ENCODE measurements at regions not wholly inside any gene's neighbourhood (a gene's known extent, or its start where the extent isn't known, plus 50 kb on each side); places are given as distances from the start of the nearest gene placed in this dataset.

DNA sequence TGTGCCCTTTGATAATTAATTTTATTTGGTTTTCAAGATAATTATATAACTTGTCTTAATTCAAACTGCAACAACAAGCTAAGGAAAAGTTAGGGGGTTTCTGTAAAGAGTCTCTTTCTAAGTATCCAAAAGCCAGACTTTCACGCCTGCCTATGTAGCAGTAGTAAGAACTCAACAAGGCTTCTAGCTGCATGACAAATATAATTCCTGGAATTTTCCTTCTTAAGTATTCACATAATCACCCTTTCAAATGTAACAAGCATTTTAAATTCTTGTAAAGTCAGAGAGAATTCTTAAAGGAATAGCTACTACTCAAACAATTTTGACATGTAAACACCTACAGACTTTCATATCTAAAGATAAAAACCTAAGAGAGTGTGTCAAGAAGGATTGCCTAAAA, 189.7 kb upstream of the NDST3 start:
- ChIA-PET POLR2A (no interaction called here), CTCF (interaction anchor here (0.7 kb wide), 1 partner anchor 380 kb away, joined by 4 read pairs; no protein-coding TSS in a partner anchor)
- no peaks in the 10 kb centered on the region for H3K9me3 ChIP-seq (ENCODE audit: control insufficient read depth, insufficient read depth, low read length)
- no peaks in the 10 kb centered on the region for H3K27me3 ChIP-seq (ENCODE audit: control insufficient read depth, insufficient read depth, low read length)
- no peak for DNase-seq (ENCODE audit: low read depth, low spot score)
- TF ChIP-seq, protein P1, sequence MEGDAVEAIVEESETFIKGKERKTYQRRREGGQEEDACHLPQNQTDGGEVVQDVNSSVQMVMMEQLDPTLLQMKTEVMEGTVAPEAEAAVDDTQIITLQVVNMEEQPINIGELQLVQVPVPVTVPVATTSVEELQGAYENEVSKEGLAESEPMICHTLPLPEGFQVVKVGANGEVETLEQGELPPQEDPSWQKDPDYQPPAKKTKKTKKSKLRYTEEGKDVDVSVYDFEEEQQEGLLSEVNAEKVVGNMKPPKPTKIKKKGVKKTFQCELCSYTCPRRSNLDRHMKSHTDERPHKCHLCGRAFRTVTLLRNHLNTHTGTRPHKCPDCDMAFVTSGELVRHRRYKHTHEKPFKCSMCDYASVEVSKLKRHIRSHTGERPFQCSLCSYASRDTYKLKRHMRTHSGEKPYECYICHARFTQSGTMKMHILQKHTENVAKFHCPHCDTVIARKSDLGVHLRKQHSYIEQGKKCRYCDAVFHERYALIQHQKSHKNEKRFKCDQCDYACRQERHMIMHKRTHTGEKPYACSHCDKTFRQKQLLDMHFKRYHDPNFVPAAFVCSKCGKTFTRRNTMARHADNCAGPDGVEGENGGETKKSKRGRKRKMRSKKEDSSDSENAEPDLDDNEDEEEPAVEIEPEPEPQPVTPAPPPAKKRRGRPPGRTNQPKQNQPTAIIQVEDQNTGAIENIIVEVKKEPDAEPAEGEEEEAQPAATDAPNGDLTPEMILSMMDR (IDR thresholded peaks at IDR 0.05; ENCODE audit: low read depth, low read length) = no peak
- no peak overlapping the region for H3K27ac ChIP-seq (ENCODE audit: low read depth, low read length)
- no peak overlapping the region for H3K4me3 ChIP-seq (ENCODE audit: low read depth, low read length)

DNA sequence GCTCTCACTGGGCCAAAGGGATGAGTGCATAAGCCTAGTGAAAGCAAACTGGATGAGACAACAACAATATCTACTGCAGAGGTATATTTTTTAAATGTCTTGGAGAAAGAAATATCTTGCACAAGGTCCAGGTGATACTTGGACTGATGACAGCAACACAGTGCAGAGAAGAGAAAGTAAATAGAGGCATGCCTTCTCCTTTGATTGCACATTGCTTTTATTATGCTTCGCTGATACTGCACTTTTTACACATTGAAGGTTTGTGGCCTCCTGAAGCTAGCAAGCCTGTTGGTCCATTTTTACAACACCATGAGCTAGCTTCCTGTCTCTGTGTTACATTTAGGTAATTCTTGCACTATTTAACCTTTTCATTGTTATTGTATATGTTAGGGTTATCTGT, 189.0 kb upstream of the NDST3 start:
- DNase-seq (ENCODE audit: low read depth, low spot score) = no peak
- ChIA-PET POLR2A (no interaction called here), CTCF (no interaction called here)
- TF ChIP-seq, protein P1 (IDR thresholded peaks at IDR 0.05; ENCODE audit: low read depth, low read length) = no peak
- Histone ChIP-seq H3K4me3 (ENCODE audit: low read depth, low read length) (no peak overlapping the region), H3K27me3 (ENCODE audit: control insufficient read depth, insufficient read depth, low read length) (no peaks in the 10 kb centered on the region), H3K9me3 (ENCODE audit: control insufficient read depth, insufficient read depth, low read length) (no peaks in the 10 kb centered on the region), H3K27ac (ENCODE audit: low read depth, low read length) (no peak overlapping the region)

DNA sequence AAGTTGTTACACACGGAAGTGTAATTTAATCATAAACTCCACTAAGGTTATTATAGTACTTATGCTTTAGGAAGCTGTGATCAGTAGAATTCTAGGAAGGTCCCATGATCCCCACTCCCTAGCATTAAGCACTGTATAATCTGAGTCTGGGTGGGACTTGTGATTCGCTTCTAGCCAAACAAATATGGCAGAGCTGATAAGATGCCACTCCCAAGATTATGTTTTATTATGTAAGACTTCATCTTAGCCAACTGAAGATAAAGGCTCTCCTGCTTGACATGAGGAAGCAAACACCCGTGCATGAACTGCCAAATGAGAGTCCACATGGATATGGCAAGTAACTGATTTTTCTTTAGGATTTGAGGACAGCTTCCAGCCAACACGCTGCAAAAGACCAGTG, 186.4 kb upstream of the NDST3 start:
- ChIA-PET CTCF (no interaction called here), POLR2A (no interaction called here)
- Histone ChIP-seq H3K4me3 (ENCODE audit: low read depth, low read length) (no peak overlapping the region), H3K27ac (ENCODE audit: low read depth, low read length) (no peak overlapping the region), H3K27me3 (ENCODE audit: control insufficient read depth, insufficient read depth, low read length) (no peaks in the 10 kb centered on the region), H3K9me3 (ENCODE audit: control insufficient read depth, insufficient read depth, low read length) (no peaks in the 10 kb centered on the region)
- no peak for DNase-seq (ENCODE audit: low read depth, low spot score)
- TF ChIP-seq, protein P1 (IDR thresholded peaks at IDR 0.05; ENCODE audit: low read depth, low read length) = no peak

DNA sequence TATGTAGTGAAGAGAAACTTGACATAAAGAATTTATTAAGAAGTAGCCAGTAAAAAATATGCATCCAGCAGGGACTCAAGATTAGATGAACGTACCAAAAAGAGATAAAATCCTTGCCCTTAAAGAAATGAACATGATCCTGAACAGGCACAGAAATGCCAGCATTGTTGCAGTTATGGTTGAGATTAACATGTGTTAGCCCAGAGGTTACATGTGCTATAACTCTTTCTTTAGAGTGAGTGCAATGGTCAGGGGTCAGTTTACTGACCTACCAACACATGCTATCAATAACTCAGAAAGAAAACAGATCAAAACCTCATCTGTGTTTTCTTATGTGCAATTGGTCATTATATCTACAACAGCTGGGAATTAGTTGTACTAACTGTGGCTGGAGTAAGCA, 166.1 kb upstream of the NDST3 start:
- Histone ChIP-seq H3K27ac (ENCODE audit: low read depth, low read length) (no peak overlapping the region), H3K4me3 (ENCODE audit: low read depth, low read length) (no peak overlapping the region), H3K27me3 (ENCODE audit: control insufficient read depth, insufficient read depth, low read length) (no peaks in the 10 kb centered on the region), H3K9me3 (ENCODE audit: control insufficient read depth, insufficient read depth, low read length) (no peaks in the 10 kb centered on the region)
- POLR2A ChIA-PET = no interaction called here
- TF ChIP-seq, protein P1 (IDR thresholded peaks at IDR 0.05; ENCODE audit: low read depth, low read length) = no peak
- DNase-seq (ENCODE audit: low read depth, low spot score) = no peak
- CTCF ChIA-PET = no interaction called here

DNA sequence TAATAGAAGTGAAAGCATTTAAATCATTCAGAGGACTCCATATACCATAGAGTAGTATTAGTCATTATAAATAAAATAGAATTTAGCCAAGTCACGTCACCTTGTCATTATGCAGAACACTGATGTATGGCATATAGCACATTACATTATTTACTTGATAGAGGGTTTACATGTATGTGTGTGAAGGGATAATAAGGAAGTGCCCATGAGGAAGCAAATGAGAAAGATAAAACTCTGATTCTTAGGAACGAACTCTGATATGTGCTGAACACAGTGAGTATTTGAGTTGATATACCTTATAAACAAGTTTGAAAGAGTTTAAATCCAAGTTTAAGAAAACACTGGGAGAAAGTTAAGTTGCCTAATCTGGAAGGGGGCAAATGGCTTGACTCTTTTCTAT, 160.5 kb upstream of the NDST3 start:
- ChIA-PET POLR2A (no interaction called here), CTCF (no interaction called here)
- Histone ChIP-seq H3K9me3 (ENCODE audit: control insufficient read depth, insufficient read depth, low read length) (no peaks in the 10 kb centered on the region), H3K27me3 (ENCODE audit: control insufficient read depth, insufficient read depth, low read length) (no peaks in the 10 kb centered on the region), H3K4me3 (ENCODE audit: low read depth, low read length) (no peak overlapping the region), H3K27ac (ENCODE audit: low read depth, low read length) (no peak overlapping the region)
- TF ChIP-seq, protein P1 (IDR thresholded peaks at IDR 0.05; ENCODE audit: low read depth, low read length) = no peak
- no peak for DNase-seq (ENCODE audit: low read depth, low spot score)
